ENCODE measurements at regions not wholly inside any gene's neighbourhood (a gene's known extent, or its start where the extent isn't known, plus 50 kb on each side); places are given as distances from the start of the nearest gene placed in this dataset.
"Not testable (repeated sequence)": the region's sequence is repeated elsewhere in the genome, so short reads cannot be mapped to it uniquely, and the experiment has no call there.

DNA sequence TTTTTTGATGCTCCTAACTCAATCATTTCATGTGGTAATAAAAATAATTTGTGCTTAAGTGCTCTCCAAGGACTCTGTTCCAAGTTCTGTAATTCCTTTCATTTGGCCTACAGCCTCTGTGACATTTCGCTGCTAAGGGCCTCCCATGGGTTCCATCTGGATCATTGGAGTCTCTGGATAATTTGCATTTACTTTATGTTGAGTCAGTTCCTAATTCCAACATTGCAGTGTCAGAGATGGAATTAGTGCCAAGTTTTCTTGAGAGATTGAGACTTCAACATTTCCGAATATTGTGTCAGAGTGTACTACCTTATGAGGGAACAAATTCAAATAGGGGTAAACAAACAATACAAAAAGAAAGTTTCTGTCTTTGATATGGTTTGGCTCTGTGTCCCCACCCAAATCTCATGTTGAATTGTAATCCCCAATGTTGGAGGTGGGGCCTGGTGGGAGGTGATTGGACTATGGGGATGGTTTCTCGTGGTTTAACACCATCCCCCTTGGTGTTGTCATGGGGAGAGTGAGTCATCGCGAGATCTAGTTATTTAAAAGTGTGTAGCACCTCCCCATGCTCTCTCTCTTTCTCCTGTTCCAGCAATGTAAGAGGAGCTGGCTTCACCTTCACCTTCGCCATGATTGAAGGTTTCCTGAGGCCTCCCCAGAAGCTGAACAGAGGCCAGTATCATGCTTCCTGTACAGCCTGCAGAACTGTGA, 244.1 kb upstream of the TBX18 start:
- no peak for DNase-seq (ENCODE audit: low spot score)

DNA sequence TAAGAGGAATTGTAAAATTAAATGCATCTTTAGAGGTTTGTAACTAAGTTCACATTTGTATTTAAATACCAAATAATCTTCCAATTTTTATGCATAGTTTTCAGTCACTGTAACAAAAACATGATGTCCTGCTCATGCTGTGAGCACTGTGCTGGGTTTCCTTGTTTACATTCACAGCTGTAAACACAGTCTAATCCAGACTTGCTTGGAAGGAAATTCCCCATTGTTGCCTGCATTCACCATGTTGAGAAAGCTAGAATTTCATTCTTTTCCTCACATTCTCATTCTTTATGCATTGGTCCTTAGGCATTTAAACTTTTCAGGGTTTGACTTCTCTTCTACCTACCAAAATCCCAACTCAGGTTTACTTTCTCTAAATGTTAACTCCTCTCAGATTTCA, 242.0 kb upstream of the TBX18 start:
- DNase-seq (ENCODE audit: low spot score), result no peak

DNA sequence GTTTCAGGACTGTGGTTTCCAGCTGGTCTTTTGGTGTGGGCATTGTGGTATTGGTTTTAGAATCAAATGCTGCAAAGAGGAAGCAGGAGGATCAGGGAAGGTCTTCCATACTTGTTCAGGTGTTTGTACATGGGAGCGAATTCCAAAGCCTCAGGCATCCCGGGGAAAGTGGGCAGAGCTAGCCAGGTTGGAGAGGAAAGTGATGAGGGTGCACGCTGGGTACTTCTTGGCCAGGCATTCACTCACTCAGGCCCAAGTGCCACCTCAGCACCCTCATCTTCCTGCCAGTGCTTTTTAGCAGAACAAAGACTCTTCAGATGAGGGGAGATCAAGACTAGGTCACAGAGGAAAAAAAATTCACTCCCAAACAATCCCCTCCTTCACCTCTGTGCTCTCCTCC, 241.1 kb upstream of the TBX18 start:
- no peak for DNase-seq (ENCODE audit: low spot score)

DNA sequence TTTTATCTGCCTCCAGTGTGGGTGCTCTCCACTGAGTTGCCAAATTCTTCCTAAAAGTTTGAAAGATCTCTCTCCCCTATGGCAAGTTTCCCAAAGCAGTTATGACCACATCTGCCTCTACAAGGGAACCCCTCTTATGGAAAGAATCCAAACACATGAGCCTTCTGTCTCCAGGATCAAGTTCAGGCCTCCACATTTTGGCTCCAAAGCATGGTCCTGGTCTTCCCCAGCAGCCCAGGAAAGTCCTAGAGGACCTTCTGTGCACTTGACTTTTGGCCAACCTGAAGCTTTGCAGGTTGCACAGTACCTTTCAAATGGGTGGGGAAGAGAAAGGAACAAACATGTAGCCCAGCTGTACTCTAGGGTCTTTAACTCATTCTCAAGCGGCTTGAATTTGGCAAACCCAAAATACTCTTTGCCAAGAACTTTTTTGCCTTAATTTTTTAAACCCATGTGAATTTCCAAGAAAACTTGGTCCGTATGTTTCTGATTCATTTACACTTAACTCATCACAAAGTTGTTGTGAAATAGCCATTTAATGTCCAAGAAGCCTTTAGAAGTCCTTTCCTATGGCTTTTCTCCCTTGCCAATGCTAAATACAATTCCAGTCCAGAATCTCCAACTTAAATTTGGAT, 240.1 kb upstream of the TBX18 start:
- no peak for DNase-seq (ENCODE audit: low spot score)

DNA sequence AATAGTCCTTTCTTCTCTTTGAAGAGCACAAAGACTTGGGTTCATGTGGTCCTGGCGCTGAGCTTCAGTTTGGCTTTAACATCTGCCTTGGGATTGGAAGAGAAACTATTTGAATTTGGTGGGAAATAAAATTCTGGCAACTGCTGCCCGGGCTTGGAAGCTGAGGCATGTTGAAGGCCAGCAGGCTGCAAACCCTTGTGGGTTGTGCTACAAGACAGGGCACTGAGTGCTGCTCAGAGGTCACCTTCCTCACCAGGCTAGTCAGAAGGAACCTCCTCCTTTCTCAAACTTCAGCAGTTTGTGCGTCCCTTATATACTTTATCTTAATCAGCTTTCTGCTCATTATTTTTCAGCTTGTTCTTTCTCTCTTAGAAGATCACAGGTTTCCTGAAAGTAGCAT, 238.4 kb upstream of the TBX18 start:
- no peak for DNase-seq (ENCODE audit: low spot score)

DNA sequence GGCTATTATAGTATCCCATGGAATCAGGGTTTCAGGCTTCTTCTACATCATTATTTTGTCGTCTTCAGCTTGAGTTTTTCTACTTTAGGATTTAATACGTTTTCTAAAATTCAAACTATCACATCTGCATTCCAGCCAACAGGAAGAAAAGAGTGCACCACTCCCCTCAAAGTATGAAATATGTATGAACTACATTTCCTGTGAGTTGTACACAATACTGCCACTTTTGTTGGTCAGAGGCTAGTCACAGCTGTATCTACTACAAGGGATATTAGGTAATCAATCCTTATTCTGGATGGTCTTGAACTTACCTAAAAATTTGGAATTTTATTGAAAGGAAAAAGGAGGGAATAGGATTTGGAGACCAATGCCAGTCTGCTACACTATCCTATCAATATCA, 235.6 kb upstream of the TBX18 start:
- DNase-seq (ENCODE audit: low spot score), result no peak

DNA sequence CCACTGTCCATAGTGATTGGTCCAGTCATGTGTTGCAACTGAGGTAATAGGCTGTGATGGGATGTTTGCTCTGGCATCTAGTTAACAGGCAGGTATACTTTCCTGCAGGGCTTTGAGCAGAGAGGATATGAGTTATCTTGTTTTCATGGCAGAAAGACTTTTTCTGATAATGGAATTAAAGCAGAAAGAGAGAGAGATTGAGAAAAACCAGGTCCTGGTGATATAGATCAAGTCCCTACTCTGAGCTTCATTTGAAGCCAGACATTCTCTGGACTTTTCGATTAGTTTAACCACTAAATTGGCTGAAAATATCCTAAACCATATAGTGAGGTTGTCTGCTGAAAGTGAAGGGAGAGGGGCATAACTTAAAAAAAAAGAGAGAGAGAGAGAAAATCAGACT, 233.8 kb upstream of the TBX18 start:
- DNase-seq (ENCODE audit: low spot score), result no peak

DNA sequence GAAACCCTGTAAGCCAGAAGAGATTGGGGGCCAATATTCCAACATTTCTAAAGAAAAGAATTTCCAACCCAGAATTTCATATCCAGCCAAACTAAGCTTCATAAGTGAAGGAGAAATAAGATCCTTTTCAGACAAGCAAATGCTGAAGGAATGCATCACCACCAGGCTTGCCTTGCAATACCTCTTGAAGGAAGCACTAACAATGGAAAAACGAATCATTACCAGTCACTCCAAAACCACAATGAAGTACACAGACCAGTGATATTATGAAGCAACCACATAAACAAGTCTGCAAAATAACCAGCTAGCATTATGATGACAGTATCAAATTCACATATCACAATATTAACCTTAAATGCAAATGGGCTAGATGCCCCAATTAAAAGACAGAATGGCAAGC, 224.4 kb upstream of the TBX18 start:
- DNase-seq (ENCODE audit: low spot score), result not testable (repeated sequence)

DNA sequence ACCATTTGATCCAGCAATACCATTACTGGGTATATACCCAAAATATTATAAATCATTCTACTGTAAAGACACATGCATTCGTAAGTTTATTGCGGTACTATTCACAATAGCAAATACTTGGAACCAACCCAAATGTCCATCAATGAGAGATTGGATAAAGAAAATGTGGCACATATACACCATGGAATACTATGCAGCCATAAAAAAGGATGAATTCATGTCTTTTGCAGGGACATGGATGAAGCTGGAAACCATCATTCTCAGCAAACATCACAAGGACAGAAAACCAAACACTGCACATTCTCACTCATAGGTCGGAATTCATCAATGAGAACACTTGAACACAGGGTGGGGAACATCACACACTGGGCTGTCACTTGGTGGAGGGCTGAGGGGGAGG, 221.1 kb upstream of the TBX18 start:
- DNase-seq (ENCODE audit: low spot score), result not testable (repeated sequence)

DNA sequence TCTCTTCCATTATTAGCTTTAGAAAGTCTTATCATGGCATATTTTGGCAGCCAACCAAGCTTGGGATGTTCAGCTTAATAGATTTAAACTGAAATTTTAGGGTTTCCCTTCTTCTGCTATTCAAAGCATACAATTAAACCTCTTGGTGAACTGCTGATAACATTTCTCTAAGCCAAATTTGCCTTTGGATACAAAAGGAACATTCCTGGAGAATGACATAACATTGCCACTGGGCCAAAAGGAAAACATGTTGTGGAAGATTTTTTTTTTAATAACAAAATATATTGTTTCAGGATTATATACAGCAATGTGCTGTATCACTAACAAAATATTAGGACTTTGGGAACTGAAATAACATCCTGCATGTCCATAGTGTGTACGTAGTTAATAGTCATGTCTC, 215.1 kb upstream of the TBX18 start:
- no peak for DNase-seq (ENCODE audit: low spot score)

DNA sequence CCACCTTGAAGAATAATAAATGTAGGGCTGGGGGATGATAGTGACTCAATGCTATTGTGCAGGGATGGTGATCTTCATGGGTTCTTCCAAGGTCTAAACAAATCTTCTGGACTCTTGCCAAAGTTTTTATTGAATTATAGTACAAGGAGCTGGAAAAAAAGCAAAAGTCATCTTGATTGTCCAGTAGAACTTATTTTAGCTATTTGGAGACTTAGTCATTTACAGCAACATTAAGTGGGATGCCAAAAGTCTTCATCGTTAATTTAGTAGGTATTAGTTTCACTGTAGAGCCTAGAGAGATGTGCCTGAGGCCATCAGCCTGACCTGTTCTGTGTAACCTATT, 212.9 kb upstream of the TBX18 start:
- DNase-seq (ENCODE audit: low spot score), result no peak

DNA sequence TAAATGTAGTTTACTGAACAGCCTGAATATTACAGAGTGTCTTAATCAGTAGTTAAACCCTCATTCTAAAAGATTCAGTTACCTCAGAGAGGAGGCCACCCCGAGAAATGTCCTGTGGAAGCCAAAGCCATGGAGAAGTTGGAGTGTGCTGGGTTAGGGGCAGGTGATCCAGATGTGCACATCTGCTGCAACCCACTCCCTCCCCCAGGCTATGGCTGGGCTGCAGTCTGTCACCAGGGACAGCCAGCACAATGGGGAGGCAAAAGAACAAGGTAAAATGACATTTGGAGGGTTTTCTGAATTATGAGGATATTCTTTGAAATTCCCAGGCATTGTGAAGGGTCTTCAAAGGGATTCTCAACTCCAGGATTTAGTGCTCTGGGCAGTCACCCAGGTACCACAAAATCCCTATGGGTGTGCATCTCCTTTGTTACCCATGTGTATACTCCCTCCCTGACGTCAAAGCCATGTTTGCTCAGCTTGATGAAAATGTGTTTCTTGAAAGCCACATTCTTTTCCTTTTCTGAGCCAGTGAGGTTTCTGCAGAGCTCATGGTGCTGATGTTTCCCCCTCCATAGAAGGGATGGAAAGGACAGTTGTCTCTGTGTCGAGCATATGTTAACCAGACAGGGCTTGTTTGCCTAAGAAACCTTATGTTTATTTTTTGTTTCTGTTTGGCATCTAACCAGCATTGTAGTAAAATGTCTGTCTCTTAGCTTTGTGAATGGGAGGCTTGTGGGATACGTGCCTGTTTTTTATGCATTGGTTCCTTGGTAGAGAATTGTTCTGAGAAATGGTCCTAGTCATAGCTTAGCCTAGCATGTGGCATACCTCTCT, 212.3 kb upstream of the TBX18 start:
- no peak for DNase-seq (ENCODE audit: low spot score)

DNA sequence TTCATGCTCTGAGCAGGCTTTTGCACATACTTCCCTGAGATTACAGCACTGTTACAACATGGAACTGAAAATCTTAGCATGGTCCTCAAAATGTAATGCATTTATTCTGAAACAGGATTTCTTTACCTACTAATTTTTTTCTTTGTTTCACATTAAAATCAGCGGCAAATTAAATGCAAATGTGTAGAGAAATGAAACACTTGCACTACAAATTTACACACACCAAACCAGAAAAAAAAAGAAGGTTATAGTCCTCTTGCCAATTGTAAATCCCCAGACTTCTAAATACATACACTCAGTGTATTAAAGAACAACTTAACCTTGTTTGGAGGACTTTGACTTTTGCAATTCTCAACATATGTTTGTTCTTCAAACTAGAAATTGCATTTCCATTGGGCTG, 210.9 kb upstream of the TBX18 start:
- DNase-seq (ENCODE audit: low spot score), result no peak

DNA sequence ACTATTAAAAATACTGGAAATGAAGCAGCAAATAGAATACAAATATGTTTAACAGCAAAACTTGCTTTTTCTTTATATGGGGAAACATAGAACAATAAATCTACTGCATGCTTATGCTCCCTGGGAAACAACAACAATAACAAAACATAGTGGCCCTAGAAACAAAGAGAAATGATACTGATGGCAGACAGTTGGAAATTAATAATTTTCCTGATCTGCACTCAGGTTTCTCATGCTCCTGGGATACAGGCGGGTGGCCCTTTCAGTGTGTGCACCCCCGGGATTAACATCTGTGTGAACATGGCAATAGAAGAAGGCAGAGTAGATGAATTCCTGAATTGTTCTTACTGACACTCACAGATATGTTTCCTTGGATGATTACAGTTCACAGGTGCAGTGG, 209.2 kb upstream of the TBX18 start:
- no peak for DNase-seq (ENCODE audit: low spot score)

DNA sequence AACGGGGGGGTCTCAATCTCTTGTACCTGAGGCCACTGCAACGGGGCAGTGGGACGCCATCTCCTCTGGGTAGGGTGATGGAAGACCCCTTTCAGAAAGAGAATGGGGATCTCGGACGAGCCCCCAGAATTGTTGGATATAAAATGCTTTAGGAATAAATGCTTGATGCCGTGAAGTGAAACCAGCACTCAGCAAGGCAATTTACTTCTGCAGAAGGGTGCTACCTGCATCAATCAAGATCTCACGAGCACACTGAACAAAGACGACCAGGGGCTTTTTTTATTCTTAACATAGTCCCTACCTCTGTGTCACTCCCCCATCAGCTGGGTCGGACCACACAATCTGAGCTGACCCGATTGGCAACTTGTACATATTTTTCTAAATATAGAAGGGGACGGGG, 203.6 kb upstream of the TBX18 start:
- DNase-seq (ENCODE audit: low spot score), result no peak

DNA sequence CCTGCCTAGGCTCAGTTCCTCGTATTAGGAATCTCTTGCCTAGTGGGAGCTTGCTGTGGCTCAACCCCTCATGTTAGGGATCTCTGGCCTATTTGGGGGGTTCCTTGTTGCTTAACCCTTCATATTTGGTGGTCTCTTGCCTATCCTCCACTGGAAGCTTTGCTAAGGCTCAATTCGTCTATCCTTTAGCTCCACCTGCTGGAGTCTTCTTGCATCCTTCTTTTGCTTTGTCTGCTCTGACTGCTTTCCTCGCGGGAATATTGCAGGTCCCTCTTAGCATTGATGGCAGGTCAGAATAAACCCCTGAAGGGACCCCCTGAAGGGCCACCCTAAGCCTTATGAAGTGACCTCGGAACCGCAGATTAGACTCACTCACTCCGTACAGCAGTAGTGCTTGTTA, 203.0 kb upstream of the TBX18 start:
- DNase-seq (ENCODE audit: low spot score), result peak; percentile 25

DNA sequence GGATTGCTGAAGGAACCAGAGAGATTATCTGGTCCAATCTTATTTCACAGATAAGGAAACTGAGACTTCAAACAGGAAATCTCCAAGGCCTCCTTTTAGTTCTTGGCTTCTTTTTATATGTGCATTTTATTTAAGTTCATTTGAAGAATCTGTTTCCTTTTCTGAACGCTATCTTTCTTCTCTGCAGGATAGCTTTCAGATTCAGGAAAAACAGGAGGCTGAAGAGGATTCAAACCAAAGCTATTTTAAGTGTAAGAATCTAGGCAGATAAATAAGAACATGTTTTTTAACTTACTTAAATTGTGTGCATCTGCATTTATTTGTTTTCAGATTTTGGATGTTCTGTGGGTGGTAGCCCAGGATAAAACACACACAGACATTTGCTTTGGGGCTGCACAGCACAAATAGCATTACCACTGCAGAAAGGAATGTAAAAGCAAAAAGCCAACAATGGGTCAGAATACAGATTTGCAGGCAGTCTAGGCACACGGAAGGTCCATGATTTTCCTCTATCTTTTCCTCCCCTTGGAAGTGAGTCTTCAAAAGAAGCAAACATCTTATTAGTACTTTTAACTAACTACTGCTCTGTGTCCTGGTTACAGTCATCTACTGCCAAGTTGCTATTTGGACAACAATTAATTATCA, 188.8 kb upstream of the TBX18 start:
- no peak for DNase-seq (ENCODE audit: low spot score)

DNA sequence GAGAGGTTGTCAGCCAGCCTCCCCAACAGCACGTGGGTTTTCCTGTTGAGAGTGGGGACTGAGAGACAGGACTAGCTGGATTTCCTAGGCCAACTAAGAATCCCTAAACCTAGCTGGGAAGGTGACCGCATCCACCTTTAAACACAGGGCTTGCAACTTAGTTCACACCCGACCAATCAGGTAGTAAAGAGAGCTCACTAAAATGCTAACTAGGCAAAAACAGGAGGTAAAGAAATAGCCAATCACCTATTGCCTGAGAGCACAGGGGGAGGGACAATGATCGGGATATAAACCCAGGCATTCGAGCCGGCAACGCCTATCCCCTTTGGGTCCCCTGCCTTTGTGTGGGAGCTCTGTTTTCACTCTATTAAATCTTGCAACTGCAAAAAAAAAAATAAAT, 180.5 kb upstream of the TBX18 start:
- not testable (repeated sequence) for DNase-seq (ENCODE audit: low spot score)

DNA sequence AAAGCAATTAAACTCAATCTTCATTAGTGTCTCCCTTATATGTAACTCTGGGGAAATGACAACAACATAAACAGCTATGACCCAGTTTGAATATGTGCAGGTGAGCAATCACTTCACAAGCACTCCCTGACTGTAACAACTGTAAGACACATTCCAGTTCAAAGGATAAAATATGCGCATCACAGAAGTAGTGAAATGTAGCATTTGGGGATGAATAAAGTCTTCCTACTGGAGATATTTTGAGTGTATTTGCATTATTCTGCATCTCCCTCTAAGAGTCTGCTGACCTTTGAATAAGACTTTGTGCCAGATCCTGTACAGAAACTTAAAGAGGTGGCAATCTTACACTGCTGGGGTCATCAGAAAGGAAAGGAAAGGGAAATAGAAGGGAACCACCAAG, 179.5 kb upstream of the TBX18 start:
- no peak for DNase-seq (ENCODE audit: low spot score)

DNA sequence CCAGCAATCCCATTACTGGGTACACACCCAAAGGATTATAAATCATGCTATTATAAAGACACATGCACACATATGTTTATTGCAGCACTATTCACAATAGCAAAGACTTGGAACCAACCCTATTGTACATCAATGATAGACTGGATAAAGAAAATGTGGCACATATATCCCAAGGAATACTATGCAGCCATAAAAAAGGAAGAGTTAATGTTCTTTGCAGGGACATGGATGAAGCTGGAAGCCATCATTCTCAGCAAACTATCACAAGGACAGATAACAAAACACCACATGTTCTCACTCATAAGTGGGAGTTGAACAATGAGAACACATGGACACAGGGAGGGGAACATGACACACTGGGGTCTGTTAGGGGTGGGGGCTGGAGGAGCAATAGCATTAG, 177.2 kb upstream of the TBX18 start:
- DNase-seq (ENCODE audit: low spot score), result not testable (repeated sequence)

DNA sequence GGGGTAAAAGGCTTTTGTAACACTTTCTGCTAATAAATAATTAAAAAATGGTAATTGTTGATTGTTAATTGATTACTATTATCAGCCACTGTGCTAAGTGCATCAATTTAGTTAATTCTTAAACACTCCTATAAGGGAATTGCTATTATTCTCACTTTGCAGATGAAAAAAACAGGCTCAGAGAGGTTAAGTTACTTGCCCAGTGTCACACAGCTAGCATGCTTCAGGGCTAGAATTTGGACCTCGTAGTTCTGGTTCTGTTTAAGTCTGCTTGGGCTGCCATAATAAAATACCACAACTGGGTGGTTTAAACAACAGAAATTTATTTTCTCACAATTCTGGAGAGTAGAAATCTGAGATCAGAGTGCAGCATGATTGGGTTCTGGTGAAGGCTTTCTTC, 164.8 kb upstream of the TBX18 start:
- DNase-seq (ENCODE audit: low spot score), result no peak

DNA sequence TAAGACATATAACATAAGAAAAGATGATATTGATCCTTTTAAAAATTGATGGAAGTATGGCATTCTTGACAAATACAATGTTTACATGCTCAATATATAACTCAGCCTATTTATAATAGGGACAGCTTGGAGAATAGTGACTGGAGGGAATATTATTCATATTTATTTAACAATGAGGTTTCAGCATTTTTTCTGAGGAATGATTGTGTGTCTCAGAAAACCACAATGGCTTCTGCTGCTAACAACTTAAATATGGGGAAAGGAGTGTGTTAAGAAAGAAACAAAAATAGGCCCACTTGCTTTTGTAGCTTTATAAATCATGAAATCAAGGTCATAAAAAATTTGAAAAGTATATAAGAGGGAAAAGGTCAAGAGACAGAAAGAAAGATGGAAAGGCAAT, 163.2 kb upstream of the TBX18 start:
- DNase-seq (ENCODE audit: low spot score), result no peak

Data from kidney tubule cell (primary cell).